HCT116 (cell line): ENCODE measurements at regions not wholly inside any gene's neighbourhood (a gene's known extent, or its start where the extent isn't known, plus 50 kb on each side); places are given as distances from the start of the nearest gene placed in this dataset.

Source experiments
- ATAC-seq: fragments of 200-7000 bp; cut with Tn5 transposase; 2 replicates; pipeline ENCODE4 v1.9.1; 2020; ENCODE audit warnings: mild to moderate bottlenecking, moderate library complexity
- BruUV-seq: library from RNA; stranded (reverse); fragments of 400-500 nt; replicated peaks from 2 replicates; lab custom pipeline; 2021; lab: Mats Ljungman, UMichigan
- CTCF ChIA-PET: fragments of 300-600 bp; sonication (Branson Sonifier 250); formaldehyde crosslinking; loops from one replicate; lab custom pipeline; 2021; ENCODE audit warnings: antibody characterized with exemption; lab: Charles Lee
- POLR2A ChIA-PET: fragments of 300-600, 350-600 bp; sonication (Branson Sonifier 250); formaldehyde crosslinking; loops from one replicate; lab custom pipeline; 2021; ENCODE audit warnings: antibody characterized with exemption; lab: Charles Lee
- RAD21 ChIA-PET, 2 experiments: fragments of 300-600 bp; sonication (Branson Sonifier 250); formaldehyde crosslinking; loops; one replicate each; lab custom pipeline; 2023; ENCODE audit warnings: low total read pairs in 2 of 2; ENCODE audit not compliant: uncharacterized antibody in 2 of 2, unreplicated experiment in 2 of 2, low non-redundant PET in 1 of 2; lab: Charles Lee
- DNase-seq: peaks from one replicate; pipeline ENCODE4 v3.0.0-alpha.2; 2010; ENCODE audit warnings: low read depth, low spot score
- H2AFZ ChIP-seq: fragments of 200-600 bp; shearing (Covaris generic), sonication (generic); 2 replicates; pipeline ENCODE4 v1.6.1; 2017; ENCODE audit warnings: low read depth, mixed run types, mixed read lengths, antibody characterized with exemption, low read length; ENCODE audit not compliant: poor library complexity, severe bottlenecking
- H3K27ac ChIP-seq: 2 replicates; pipeline ENCODE4 v1.5.1; 2012; ENCODE audit warnings: low read depth, low read length
- H3K27me3 ChIP-seq: fragments of 200-600 bp; sonication (generic); 2 replicates; pipeline ENCODE4 v1.6.1; 2016; ENCODE audit warnings: mixed run types, low read length, mixed read lengths; ENCODE audit not compliant: insufficient read depth
- H3K36me3 ChIP-seq, 2 experiments: fragments of 200-500 bp in 1 of 2; fragments of 200-600 bp in 1 of 2; sonication (Bioruptor generic) in 1 of 2; sonication (generic) in 1 of 2; 2 replicates each; pipeline versions ENCODE4 v1.5.1 to v1.6.1; 2014 to 2016; ENCODE audit warnings: low read length in 2 of 2, inconsistent platforms in 1 of 2, mixed read lengths in 1 of 2, mixed run types in 1 of 2; ENCODE audit not compliant: insufficient read depth in 2 of 2, control insufficient read depth in 1 of 2
- H3K4me1 ChIP-seq, 2 experiments: fragments of 200-600 bp in 1 of 2; sonication (generic) in 1 of 2; 2 replicates each; pipeline versions ENCODE4 v1.5.1 to v1.6.1; 2012 to 2017; ENCODE audit warnings: low read length in 2 of 2, inconsistent platforms in 1 of 2, mild to moderate bottlenecking in 1 of 2, mixed read lengths in 1 of 2, mixed run types in 1 of 2, moderate library complexity in 1 of 2; ENCODE audit not compliant: insufficient read depth in 2 of 2, control insufficient read depth in 1 of 2
- H3K4me2 ChIP-seq: fragments of 200-600 bp; sonication (generic); 2 replicates; pipeline ENCODE4 v1.6.1; 2017; ENCODE audit warnings: mixed run types, low read length, mixed read lengths
- H3K4me3 ChIP-seq, 2 experiments: fragments of 200-600 bp in 1 of 2; sonication (generic) in 1 of 2; replicated peaks in 1 of 2; 2 replicates each; pipeline ENCODE4 v1.5.1; 2011 to 2016; ENCODE audit warnings: low read length in 2 of 2, control low read depth in 1 of 2, low read depth in 1 of 2, mild to moderate bottlenecking in 1 of 2, mixed read lengths in 1 of 2, mixed run types in 1 of 2
- H3K79me2 ChIP-seq: fragments of 200-600 bp; sonication (generic); 2 replicates; pipeline ENCODE4 v1.6.1; 2017; ENCODE audit warnings: mild to moderate bottlenecking, mixed run types, low read length, moderate library complexity, mixed read lengths; ENCODE audit not compliant: insufficient read depth
- H3K9ac ChIP-seq: fragments of 200-600 bp; sonication (generic); 2 replicates; pipeline ENCODE4 v1.6.1; 2016; ENCODE audit warnings: low read length, mixed read lengths
- H3K9me2 ChIP-seq: fragments of 200-600 bp; sonication (generic), shearing (Covaris generic); 2 replicates; pipeline ENCODE4 v1.6.1; 2017; ENCODE audit warnings: mixed run types, mild to moderate bottlenecking, moderate library complexity; ENCODE audit not compliant: insufficient read depth
- H3K9me3 ChIP-seq, 2 experiments: fragments of 200-500 bp in 1 of 2; fragments of 200-600 bp in 1 of 2; sonication (Bioruptor generic) in 1 of 2; sonication (generic) in 1 of 2; 2 replicates each; pipeline ENCODE4 v1.6.1; 2014 to 2017; ENCODE audit warnings: low read length in 2 of 2, mixed read lengths in 2 of 2, inconsistent platforms in 1 of 2, low read depth in 1 of 2, mild to moderate bottlenecking in 1 of 2, mixed run types in 1 of 2, moderate library complexity in 1 of 2; ENCODE audit not compliant: control insufficient read depth in 1 of 2, insufficient read depth in 1 of 2
- H4K20me1 ChIP-seq: fragments of 200-600 bp; sonication (generic), shearing (Covaris generic); 2 replicates; pipeline ENCODE4 v1.6.1; 2017; ENCODE audit warnings: mixed run types, mild to moderate bottlenecking, moderate library complexity; ENCODE audit not compliant: insufficient read depth
- EZH2phosphoT487 ChIP-seq: fragments of 200-600 bp; IDR thresholded peaks from 2 replicates; pipeline ENCODE4 v1.6.1; 2018; ENCODE audit warnings: antibody characterized with exemption, borderline replicate concordance
- POLR2AphosphoS5 ChIP-seq: IDR thresholded peaks from 2 replicates; pipeline ENCODE4 v1.6.1; 2011; ENCODE audit warnings: mild to moderate bottlenecking, low read depth, low read length, moderate library complexity
- SP1 ChIP-seq: IDR thresholded peaks from 2 replicates; pipeline ENCODE4 v1.6.1; 2012; ENCODE audit warnings: low read depth
- SRF ChIP-seq: IDR thresholded peaks from 2 replicates; pipeline ENCODE4 v1.6.1; 2012; ENCODE audit warnings: low read depth
- ZBTB33 ChIP-seq: IDR thresholded peaks from 2 replicates; pipeline ENCODE4 v1.6.1; 2011; ENCODE audit warnings: mild to moderate bottlenecking, low read length, moderate library complexity; ENCODE audit not compliant: insufficient replicate concordance; ENCODE audit errors: extremely low read depth
- ZFX ChIP-seq: fragments of 450-650 bp; IDR thresholded peaks from 2 replicates; pipeline ENCODE4 v1.6.1; 2017
- ZNF274 ChIP-seq: fragments of 200-500 bp; sonication (Bioruptor generic); IDR thresholded peaks from 2 replicates; pipeline ENCODE4 v1.6.1; 2014; ENCODE audit warnings: mild to moderate bottlenecking, low read depth, low read length, inconsistent platforms
- intact Hi-C: fragments of 100-400 bp; cut with micrococcal nuclease; formaldehyde crosslinking; loops from 2 replicates; pipeline ENCODE4 v1.10.0; 2022
- TF ChIP-seq, protein P1 (sequence below): IDR thresholded peaks from 2 replicates; pipeline ENCODE4 v1.6.1; 2012
- TF ChIP-seq, protein P2 (sequence below), 3 experiments: fragments of 200-600 bp in 1 of 3; sonication (generic) in 1 of 3; IDR thresholded peaks in 2 of 3; conservative IDR thresholded peaks in 1 of 3; 2 replicates each; pipeline ENCODE4 v1.5.1; 2012 to 2017; ENCODE audit warnings: low read depth in 2 of 3, low read length in 2 of 3, antibody characterized with exemption in 1 of 3, borderline replicate concordance in 1 of 3, control low read depth in 1 of 3, mild to moderate bottlenecking in 1 of 3, mixed read lengths in 1 of 3, mixed run types in 1 of 3, moderate library complexity in 1 of 3; ENCODE audit not compliant: insufficient read depth in 1 of 3

GRCh38 chr20:22834651-22835256 lies 200.4 kb upstream of the SSTR4 start:
- Histone ChIP-seq H3K4me3 (no peak overlapping the region), H2AFZ (no peak overlapping the region), H3K9ac (no peak overlapping the region), H3K9me2 (no peaks in the 10 kb centered on the region), H3K36me3 (no peaks in the 10 kb centered on the region; a peak in 1 of 4 replicates), H3K9me3 (no peaks in the 10 kb centered on the region), H3K27me3 (peaks cover 19% of the 10 kb centered on the region), H3K79me2 (no peaks in the 10 kb centered on the region), H3K4me1 (no peaks in the 10 kb centered on the region), H3K27ac (no peak overlapping the region), H4K20me1 (no peaks in the 10 kb centered on the region), H3K4me2 (no peak overlapping the region)
- POLR2A ChIA-PET: no interaction called here
- CTCF ChIA-PET: interaction anchor here (0.6 kb wide), 1 partner anchor 401 kb away, joined by 3 read pairs; no protein-coding TSS in a partner anchor
- BruUV-seq: no TSS peak
- TF ChIP-seq ZNF274: no peak
- TF ChIP-seq, protein P1, sequence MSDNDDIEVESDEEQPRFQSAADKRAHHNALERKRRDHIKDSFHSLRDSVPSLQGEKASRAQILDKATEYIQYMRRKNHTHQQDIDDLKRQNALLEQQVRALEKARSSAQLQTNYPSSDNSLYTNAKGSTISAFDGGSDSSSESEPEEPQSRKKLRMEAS: no peak
- no peak for TF ChIP-seq SRF
- no peak for TF ChIP-seq POLR2AphosphoS5
- TF ChIP-seq, protein P2, sequence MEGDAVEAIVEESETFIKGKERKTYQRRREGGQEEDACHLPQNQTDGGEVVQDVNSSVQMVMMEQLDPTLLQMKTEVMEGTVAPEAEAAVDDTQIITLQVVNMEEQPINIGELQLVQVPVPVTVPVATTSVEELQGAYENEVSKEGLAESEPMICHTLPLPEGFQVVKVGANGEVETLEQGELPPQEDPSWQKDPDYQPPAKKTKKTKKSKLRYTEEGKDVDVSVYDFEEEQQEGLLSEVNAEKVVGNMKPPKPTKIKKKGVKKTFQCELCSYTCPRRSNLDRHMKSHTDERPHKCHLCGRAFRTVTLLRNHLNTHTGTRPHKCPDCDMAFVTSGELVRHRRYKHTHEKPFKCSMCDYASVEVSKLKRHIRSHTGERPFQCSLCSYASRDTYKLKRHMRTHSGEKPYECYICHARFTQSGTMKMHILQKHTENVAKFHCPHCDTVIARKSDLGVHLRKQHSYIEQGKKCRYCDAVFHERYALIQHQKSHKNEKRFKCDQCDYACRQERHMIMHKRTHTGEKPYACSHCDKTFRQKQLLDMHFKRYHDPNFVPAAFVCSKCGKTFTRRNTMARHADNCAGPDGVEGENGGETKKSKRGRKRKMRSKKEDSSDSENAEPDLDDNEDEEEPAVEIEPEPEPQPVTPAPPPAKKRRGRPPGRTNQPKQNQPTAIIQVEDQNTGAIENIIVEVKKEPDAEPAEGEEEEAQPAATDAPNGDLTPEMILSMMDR (IDR thresholded peaks at IDR 0.05 in 2 of 3, conservative IDR thresholded peaks at IDR 0.05 in 1 of 3; ENCODE audit: borderline replicate concordance in 1 of 3, insufficient read depth in 1 of 3, low read depth in 2 of 3, low read length in 2 of 3): no peak
- no peak for TF ChIP-seq ZBTB33
- TF ChIP-seq EZH2phosphoT487: no peak
- no peak for TF ChIP-seq ZFX
- TF ChIP-seq SP1: no peak
- RAD21 ChIA-PET: no interaction called here
- intact Hi-C loops: no loop called here
- DNase-seq (no peak), ATAC-seq (no peak)
